HEK293T (cell line): ENCODE measurements at regions not wholly inside any gene's neighbourhood (a gene's known extent, or its start where the extent isn't known, plus 50 kb on each side); places are given as distances from the start of the nearest gene placed in this dataset.

Source experiments
- CTCF ChIA-PET: fragments of 350-600 bp; formaldehyde crosslinking; extraction: SDS; loops from one replicate; lab custom pipeline; 2021; ENCODE audit warnings: antibody characterized with exemption, inconsistent platforms; lab: Yijun Ruan, JAX
- POLR2A ChIA-PET: fragments of 350-600 bp; formaldehyde crosslinking; extraction: SDS; loops from one replicate; lab custom pipeline; 2020; ENCODE audit warnings: antibody characterized with exemption, inconsistent platforms; lab: Yijun Ruan, JAX
- DNase-seq: peaks from one replicate; pipeline ENCODE4 v3.0.0; 2012; ENCODE audit warnings: mixed read lengths; ENCODE audit errors: extremely low spot score
- ARNT ChIP-seq: fragments of 450-650 bp; IDR thresholded peaks from 2 replicates; pipeline ENCODE4 v1.6.1; 2017; ENCODE audit warnings: mild to moderate bottlenecking
- BHLHE40 ChIP-seq: fragments of 450-650 bp; IDR thresholded peaks from 2 replicates; pipeline ENCODE4 v1.6.1; 2016; ENCODE audit warnings: mild to moderate bottlenecking, moderate library complexity, borderline replicate concordance
- CTBP1 ChIP-seq: fragments of 450-650 bp; IDR thresholded peaks from 2 replicates; pipeline ENCODE4 v1.6.1; 2016; ENCODE audit warnings: borderline replicate concordance
- ELF4 ChIP-seq: fragments of 450-650 bp; IDR thresholded peaks from 2 replicates; pipeline ENCODE4 v1.6.1; 2017; ENCODE audit warnings: antibody characterized with exemption
- FOXA1 ChIP-seq: fragments of 450-650 bp; IDR thresholded peaks from 2 replicates; pipeline ENCODE4 v1.6.1; 2016; ENCODE audit warnings: mild to moderate bottlenecking
- FOXK2 ChIP-seq: fragments of 450-650 bp; IDR thresholded peaks from 2 replicates; pipeline ENCODE4 v1.6.1; 2016; ENCODE audit warnings: mild to moderate bottlenecking
- FOXM1 ChIP-seq: fragments of 450-650 bp; IDR thresholded peaks from 2 replicates; pipeline ENCODE4 v1.6.1; 2017; ENCODE audit warnings: mild to moderate bottlenecking, borderline replicate concordance
- HDGF ChIP-seq: fragments of 450-650 bp; IDR thresholded peaks from 2 replicates; pipeline ENCODE4 v1.6.1; 2017; ENCODE audit warnings: antibody characterized with exemption, borderline replicate concordance
- L3MBTL2 ChIP-seq: fragments of 450-650 bp; conservative IDR thresholded peaks from 2 replicates; pipeline ENCODE4 v1.6.1; 2016; ENCODE audit warnings: mild to moderate bottlenecking
- LEF1 ChIP-seq: fragments of 450-650 bp; IDR thresholded peaks from 2 replicates; pipeline ENCODE4 v1.6.1; 2017; ENCODE audit warnings: mild to moderate bottlenecking, borderline replicate concordance
- NFRKB ChIP-seq: fragments of 450-650 bp; IDR thresholded peaks from 2 replicates; pipeline ENCODE4 v1.6.1; 2016; ENCODE audit warnings: mild to moderate bottlenecking, moderate library complexity
- SP1 ChIP-seq: fragments of 450-650 bp; IDR thresholded peaks from 2 replicates; pipeline ENCODE4 v1.6.1; 2017
- SUZ12 ChIP-seq: fragments of 450-650 bp; IDR thresholded peaks from 2 replicates; pipeline ENCODE4 v1.6.1; 2016; ENCODE audit warnings: mild to moderate bottlenecking
- TARDBP ChIP-seq: fragments of 450-650 bp; IDR thresholded peaks from 2 replicates; pipeline ENCODE4 v1.6.1; 2016
- ZNF384 ChIP-seq: fragments of 450-650 bp; IDR thresholded peaks from 2 replicates; pipeline ENCODE4 v1.6.1; 2016
- TF ChIP-seq, protein P1 (sequence below): fragments of 450-650 bp; IDR thresholded peaks from 2 replicates; pipeline ENCODE4 v1.6.1; 2016

DNA sequence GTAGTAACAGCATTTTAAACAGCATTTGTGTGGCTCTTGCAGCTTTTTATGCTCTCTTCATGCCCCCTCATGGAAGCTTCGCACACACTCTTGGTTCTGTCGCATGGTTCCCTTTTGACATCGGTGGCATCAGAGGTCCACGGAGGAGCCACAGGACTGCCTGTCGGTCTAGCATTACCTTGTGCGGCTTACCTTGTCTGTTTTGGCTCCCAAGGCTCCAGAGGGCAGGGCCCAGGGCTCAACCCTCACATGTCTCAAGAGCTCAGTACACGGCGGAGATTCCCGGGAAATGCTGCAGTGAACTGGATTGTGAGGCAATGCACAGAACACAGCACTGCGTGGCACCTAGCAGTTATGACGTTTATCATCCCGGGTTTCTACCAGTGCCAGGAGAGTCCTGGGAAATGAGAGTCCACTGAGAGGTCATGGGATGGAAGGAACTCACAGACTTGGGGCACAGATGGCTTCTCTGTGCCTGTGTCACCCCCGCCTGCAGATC, 1015.8 kb downstream of the TBC1D22A start:
- ChIA-PET CTCF (no interaction called here), POLR2A (no interaction called here)
- DNase-seq: no peak
- TF ChIP-seq SUZ12 (no peak), FOXK2 (no peak), CTBP1 (no peak), BHLHE40 (no peak), LEF1 (no peak), SP1 (no peak), FOXA1 (no peak), FOXM1 (no peak), HDGF (no peak), L3MBTL2 (no peak)
- TF ChIP-seq, protein P1, sequence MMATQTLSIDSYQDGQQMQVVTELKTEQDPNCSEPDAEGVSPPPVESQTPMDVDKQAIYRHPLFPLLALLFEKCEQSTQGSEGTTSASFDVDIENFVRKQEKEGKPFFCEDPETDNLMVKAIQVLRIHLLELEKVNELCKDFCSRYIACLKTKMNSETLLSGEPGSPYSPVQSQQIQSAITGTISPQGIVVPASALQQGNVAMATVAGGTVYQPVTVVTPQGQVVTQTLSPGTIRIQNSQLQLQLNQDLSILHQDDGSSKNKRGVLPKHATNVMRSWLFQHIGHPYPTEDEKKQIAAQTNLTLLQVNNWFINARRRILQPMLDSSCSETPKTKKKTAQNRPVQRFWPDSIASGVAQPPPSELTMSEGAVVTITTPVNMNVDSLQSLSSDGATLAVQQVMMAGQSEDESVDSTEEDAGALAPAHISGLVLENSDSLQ: no peak

DNA sequence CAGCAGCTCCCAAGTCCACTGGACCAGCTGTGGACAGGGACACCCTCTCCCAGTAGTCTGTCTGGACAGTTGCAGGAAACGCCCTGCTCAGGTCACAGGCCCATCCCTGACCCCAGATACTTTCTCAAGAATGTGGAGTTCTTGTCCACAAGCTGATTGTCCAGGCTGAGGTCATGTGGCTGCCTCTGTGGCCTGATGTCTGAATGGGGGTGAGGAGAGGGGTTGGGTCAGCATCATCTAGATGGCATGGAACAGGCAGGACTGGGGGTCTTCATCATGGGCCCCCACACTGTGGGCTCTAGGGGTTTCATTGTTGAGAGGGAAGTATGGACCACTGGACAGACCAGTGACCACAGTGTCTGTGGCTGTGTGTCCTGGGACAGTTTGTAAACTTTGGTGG, 1015.0 kb downstream of the TBC1D22A start:
- no peak for DNase-seq
- CTCF ChIA-PET: no interaction called here
- POLR2A ChIA-PET: no interaction called here
- TF ChIP-seq BHLHE40: no peak
- TF ChIP-seq HDGF: no peak
- no peak for TF ChIP-seq L3MBTL2
- no peak for TF ChIP-seq TARDBP
- no peak for TF ChIP-seq FOXA1
- no peak for TF ChIP-seq SUZ12
- TF ChIP-seq SP1: no peak
- TF ChIP-seq ARNT: no peak
- no peak for TF ChIP-seq ELF4
- no peak for TF ChIP-seq CTBP1

DNA sequence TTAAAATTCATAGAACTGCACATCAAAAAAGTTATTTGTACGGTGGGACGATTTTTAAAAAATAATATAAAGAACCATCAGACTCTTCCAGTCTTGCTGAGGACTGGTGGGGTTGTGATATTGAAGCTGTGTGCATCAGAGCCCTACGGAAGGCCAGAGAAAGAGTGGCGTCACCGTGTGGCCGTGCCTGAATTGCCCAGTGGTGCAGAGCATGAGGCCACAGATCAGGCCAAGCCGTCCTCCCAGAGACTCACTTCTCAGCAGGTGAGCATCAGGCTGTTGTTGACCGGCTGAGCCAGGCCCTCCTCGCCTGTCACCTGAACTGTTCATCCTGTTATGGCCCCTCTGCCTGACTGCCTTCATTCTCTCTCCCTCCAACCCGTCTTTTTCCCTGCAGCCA, 1013.9 kb downstream of the TBC1D22A start:
- ChIA-PET POLR2A (no interaction called here), CTCF (no interaction called here)
- no peak for TF ChIP-seq FOXK2
- no peak for TF ChIP-seq L3MBTL2
- no peak for TF ChIP-seq SP1
- no peak for TF ChIP-seq NFRKB
- no peak for TF ChIP-seq ZNF384
- TF ChIP-seq FOXM1: no peak
- TF ChIP-seq LEF1: no peak
- TF ChIP-seq FOXA1: no peak
- TF ChIP-seq, protein P1: no peak
- TF ChIP-seq CTBP1: no peak
- TF ChIP-seq ELF4: no peak
- TF ChIP-seq TARDBP: no peak
- DNase-seq: no peak

DNA sequence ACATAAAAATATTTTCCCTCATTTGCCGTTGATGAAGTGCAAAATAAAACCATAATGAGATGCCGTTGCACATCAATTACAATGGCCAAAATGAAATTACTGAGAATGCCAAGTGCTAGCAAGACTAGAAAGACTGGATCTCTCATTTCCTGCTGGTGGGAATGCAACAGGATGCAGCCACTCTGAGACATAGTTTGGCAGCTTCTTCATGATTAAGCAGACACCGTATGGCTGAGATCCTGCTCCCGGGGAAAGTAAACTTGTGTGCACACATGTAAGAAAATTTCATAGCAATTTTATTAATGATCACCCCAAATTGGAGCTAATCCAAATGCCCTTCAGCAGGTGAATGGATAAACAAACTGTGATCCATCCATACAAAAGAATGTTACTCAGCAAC, 1013.2 kb downstream of the TBC1D22A start:
- ChIA-PET POLR2A (no interaction called here), CTCF (no interaction called here)
- DNase-seq: no peak
- TF ChIP-seq, protein P1: no peak

DNA sequence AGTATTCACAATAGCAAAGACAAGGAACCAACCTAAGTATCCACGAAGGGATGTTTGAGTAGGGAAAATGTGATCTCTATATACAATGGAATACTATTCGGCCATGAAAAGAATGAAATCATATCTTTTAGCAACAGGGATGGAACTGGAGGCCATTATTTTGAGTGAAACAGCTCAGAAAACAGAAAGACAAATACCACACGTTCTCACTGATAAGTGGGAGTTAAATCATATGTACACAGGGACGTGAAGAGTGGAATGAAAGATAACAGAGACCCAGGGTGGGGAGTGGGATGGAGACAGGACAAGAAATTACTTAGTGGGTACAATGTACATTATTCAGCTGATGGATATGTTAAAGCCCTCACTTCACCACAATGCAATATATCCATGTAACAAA, 1012.7 kb downstream of the TBC1D22A start:
- TF ChIP-seq SP1: no peak
- no peak for TF ChIP-seq ELF4
- TF ChIP-seq BHLHE40: no peak
- no peak for TF ChIP-seq FOXA1
- no peak for TF ChIP-seq ZNF384
- TF ChIP-seq FOXK2: no peak
- TF ChIP-seq, protein P1: no peak
- no peak for TF ChIP-seq L3MBTL2
- TF ChIP-seq LEF1: no peak
- TF ChIP-seq NFRKB: no peak
- TF ChIP-seq HDGF: no peak
- ChIA-PET POLR2A (no interaction called here), CTCF (no interaction called here)

DNA sequence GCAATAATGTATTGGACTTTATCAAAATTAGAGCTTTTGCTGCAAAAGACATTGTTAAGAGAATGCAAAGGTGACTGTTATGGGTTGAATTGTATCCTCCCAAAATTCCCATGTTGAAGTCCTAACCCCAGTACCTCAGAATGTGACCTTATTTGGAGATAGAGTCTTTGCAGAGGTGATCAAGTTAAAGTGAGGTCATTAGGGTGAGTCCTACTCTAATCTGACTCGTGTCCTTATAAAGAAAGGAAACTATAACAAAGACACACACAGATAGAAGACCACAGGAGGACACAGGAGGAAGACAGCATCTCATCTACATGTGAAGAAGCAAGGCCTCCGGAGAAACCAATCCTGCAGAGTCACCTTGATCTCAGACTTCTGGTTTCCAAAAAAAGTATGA, 1011.2 kb downstream of the TBC1D22A start:
- no peak for TF ChIP-seq TARDBP
- no peak for TF ChIP-seq ARNT
- TF ChIP-seq CTBP1: no peak
- no peak for TF ChIP-seq FOXA1
- no peak for TF ChIP-seq L3MBTL2
- TF ChIP-seq SUZ12: no peak
- DNase-seq: no peak
- ChIA-PET POLR2A (no interaction called here), CTCF (no interaction called here)

More for the DNA sequence above, 1012.7 kb downstream of the TBC1D22A start:
- DNase-seq: no peak
